Keratinocyte (primary cell): ENCODE measurements at regions not wholly inside any gene's neighbourhood (a gene's known extent, or its start where the extent isn't known, plus 50 kb on each side); places are given as distances from the start of the nearest gene placed in this dataset.

ENCODE experiments used
- DNase-seq: peaks from one replicate; pipeline ENCODE4 v3.0.0-alpha.2; 2011; ENCODE audit warnings: low read depth, missing footprints, low spot score
- FAIRE-seq: peaks from 2 replicates; lab custom pipeline; 2011; peaks lifted over from hg19 to GRCh38; lab: Jason Lieb, UNC
- H2AFZ ChIP-seq: 2 replicates; pipeline ENCODE4 v1.6.0; 2012; ENCODE audit warnings: low read length, control low read depth, inconsistent platforms; ENCODE audit not compliant: control insufficient read depth
- H3K27ac ChIP-seq: 2 replicates; pipeline ENCODE4 v1.5.1; 2011; ENCODE audit warnings: low read length; ENCODE audit not compliant: control insufficient read depth, insufficient read depth
- H3K27me3 ChIP-seq: 3 replicates; pipeline ENCODE4 v1.6.0; 2011; ENCODE audit warnings: low read length; ENCODE audit not compliant: control insufficient read depth, insufficient read depth; ENCODE audit errors: extremely low read depth
- H3K36me3 ChIP-seq, 2 experiments: 2 replicates in 1 of 2; 3 replicates in 1 of 2; pipeline ENCODE4 v1.5.1; 2011; ENCODE audit warnings: low read length in 2 of 2, mild to moderate bottlenecking in 1 of 2; ENCODE audit not compliant: control insufficient read depth in 2 of 2, insufficient read depth in 2 of 2; ENCODE audit errors: extremely low read depth in 1 of 2
- H3K4me1 ChIP-seq: 3 replicates; pipeline ENCODE4 v1.5.1; 2011; ENCODE audit warnings: low read length; ENCODE audit not compliant: control insufficient read depth, insufficient read depth; ENCODE audit errors: extremely low read depth
- H3K4me2 ChIP-seq: 3 replicates; pipeline ENCODE4 v1.6.0; 2011; ENCODE audit warnings: low read depth, low read length; ENCODE audit not compliant: control insufficient read depth, insufficient read depth; ENCODE audit errors: extremely low read depth
- H3K4me3 ChIP-seq, 3 experiments: fragments of 200-600 bp in 1 of 3; sonication (generic) in 1 of 3; 2 replicates in 2 of 3; 3 replicates in 1 of 3; pipeline ENCODE4 v1.5.1; 2011 to 2016; ENCODE audit warnings: low read length in 3 of 3, mild to moderate bottlenecking in 3 of 3, control low read depth in 2 of 3, inconsistent platforms in 1 of 3, low read depth in 1 of 3, mixed read lengths in 1 of 3, mixed run types in 1 of 3, moderate library complexity in 1 of 3; ENCODE audit not compliant: control insufficient read depth in 2 of 3, insufficient read depth in 2 of 3; ENCODE audit errors: extremely low read depth in 1 of 3
- H3K79me2 ChIP-seq: 2 replicates; pipeline ENCODE4 v1.6.0; 2012; ENCODE audit warnings: low read length; ENCODE audit not compliant: control insufficient read depth, insufficient read depth
- H3K9ac ChIP-seq: 3 replicates; pipeline ENCODE4 v1.6.0; 2011; ENCODE audit warnings: low read length; ENCODE audit not compliant: control insufficient read depth, insufficient read depth; ENCODE audit errors: extremely low read depth
- H3K9me1 ChIP-seq: 3 replicates; pipeline ENCODE4 v1.6.0; 2011; ENCODE audit warnings: low read length; ENCODE audit not compliant: control insufficient read depth, insufficient read depth; ENCODE audit errors: extremely low read depth
- H3K9me3 ChIP-seq: 2 replicates; pipeline ENCODE4 v1.5.1; 2012; ENCODE audit warnings: low read depth, low read length; ENCODE audit not compliant: control insufficient read depth
- H4K20me1 ChIP-seq: 3 replicates; pipeline ENCODE4 v1.6.0; 2011; ENCODE audit warnings: low read length; ENCODE audit not compliant: control insufficient read depth, insufficient read depth; ENCODE audit errors: extremely low read depth
- CTCF ChIP-seq, 3 experiments: IDR thresholded peaks in 1 of 3; conservative IDR thresholded peaks in 1 of 3; optimal IDR thresholded peaks in 1 of 3; 2 replicates in 2 of 3; 3 replicates in 1 of 3; pipeline versions ENCODE3 to v1.5.1; 2011; ENCODE audit warnings: low read length in 3 of 3, mild to moderate bottlenecking in 3 of 3, moderate library complexity in 2 of 3, control low read depth in 1 of 3, inconsistent platforms in 1 of 3; ENCODE audit not compliant: insufficient read depth in 2 of 3; ENCODE audit errors: extremely low read depth in 1 of 3
- EZH2 ChIP-seq: IDR thresholded peaks from one replicate; pipeline ENCODE4 v1.6.1; 2012; ENCODE audit warnings: inconsistent platforms, mild to moderate bottlenecking, low read length, moderate library complexity
- dilution Hi-C: fragments of 300-500 bp; cut with MboI; formaldehyde crosslinking; loops from one replicate; pipeline ENCODE4 v1.7.0; 2020; ENCODE audit warnings: low sequenced_read_pairs; ENCODE audit not compliant: extremely low pct_ligation_motif_present

GRCh38 chr9:82356871-82357270 is 368.3 kb downstream of the SPATA31D1 start:
- no peak for TF ChIP-seq CTCF (optimal IDR thresholded peaks at IDR 0.05 in 1 of 3, IDR thresholded peaks at IDR 0.05 in 1 of 3, conservative IDR thresholded peaks at IDR 0.05 in 1 of 3; ENCODE audit: extremely low read depth in 1 of 3, insufficient read depth in 2 of 3, low read length in 3 of 3)
- TF ChIP-seq EZH2: no peak
- no peaks in the 10 kb centered on the region for H3K27me3 ChIP-seq
- no peak overlapping the region for H3K27ac ChIP-seq
- FAIRE-seq (no peak), DNase-seq (no peak)
- no peak overlapping the region for H3K9ac ChIP-seq
- no peaks in the 10 kb centered on the region for H3K9me1 ChIP-seq
- no peak overlapping the region for H3K4me3 ChIP-seq
- peaks cover 37% of the 10 kb centered on the region for H3K4me1 ChIP-seq
- no peak overlapping the region for H3K4me2 ChIP-seq
- H3K79me2 ChIP-seq: no peaks in the 10 kb centered on the region
- dilution Hi-C loops: no loop called here
- H4K20me1 ChIP-seq: no peaks in the 10 kb centered on the region
- no peaks in the 10 kb centered on the region for H3K36me3 ChIP-seq
- peak overlapping the region; percentile 69 for H2AFZ ChIP-seq
- no peaks in the 10 kb centered on the region for H3K9me3 ChIP-seq

- H3K9ac ChIP-seq: no peak overlapping the region
- DNase-seq (no peak), FAIRE-seq (no peak)
- no peaks in the 10 kb centered on the region for H3K36me3 ChIP-seq
- H3K4me3 ChIP-seq: no peak overlapping the region
- no peak overlapping the region for H3K27ac ChIP-seq
- H4K20me1 ChIP-seq: no peaks in the 10 kb centered on the region
- H3K4me1 ChIP-seq: no peaks in the 10 kb centered on the region
- dilution Hi-C loops: no loop called here
- H3K9me3 ChIP-seq: no peaks in the 10 kb centered on the region
- no peak overlapping the region for H3K4me2 ChIP-seq
- no peaks in the 10 kb centered on the region for H3K9me1 ChIP-seq
- no peaks in the 10 kb centered on the region for H3K79me2 ChIP-seq
- no peak for TF ChIP-seq EZH2
- no peak for TF ChIP-seq CTCF (optimal IDR thresholded peaks at IDR 0.05 in 1 of 3, IDR thresholded peaks at IDR 0.05 in 1 of 3, conservative IDR thresholded peaks at IDR 0.05 in 1 of 3; ENCODE audit: extremely low read depth in 1 of 3, insufficient read depth in 2 of 3, low read length in 3 of 3)
- H2AFZ ChIP-seq: peak overlapping the region; percentile 7
- H3K27me3 ChIP-seq: no peaks in the 10 kb centered on the region
Observed at GRCh38 chr9:82363198-82363597, 374.6 kb downstream of the SPATA31D1 start.
